Neural cell (in vitro differentiated cells): ENCODE measurements at regions not wholly inside any gene's neighbourhood (a gene's known extent, or its start where the extent isn't known, plus 50 kb on each side); places are given as distances from the start of the nearest gene placed in this dataset.

ENCODE experiments used
- H2AFZ ChIP-seq: fragments of 200-600, 300-800 bp; sonication (generic), shearing (Covaris generic); 2 replicates; pipeline ENCODE4 v1.6.0; 2014; ENCODE audit warnings: low read depth, mild to moderate bottlenecking, antibody characterized with exemption, low read length, moderate library complexity
- H3F3A ChIP-seq: fragments of 200-600 bp; shearing (Covaris generic); 2 replicates; pipeline ENCODE4 v1.6.1; 2016; ENCODE audit warnings: mild to moderate bottlenecking, moderate library complexity, mixed read lengths, antibody characterized with exemption, low read length; ENCODE audit not compliant: insufficient read depth, poor library complexity, severe bottlenecking
- H3K27ac ChIP-seq: fragments of 200-600, 300-800 bp; sonication (generic), shearing (Covaris generic); 2 replicates; pipeline ENCODE4 v1.5.1; 2014; ENCODE audit warnings: mild to moderate bottlenecking, low read length, moderate library complexity
- H3K27me3 ChIP-seq: fragments of 300-800, 200-600 bp; sonication (generic), shearing (Covaris generic); 2 replicates; pipeline ENCODE4 v1.6.0; 2014; ENCODE audit warnings: mild to moderate bottlenecking, low read depth, low read length, moderate library complexity; ENCODE audit not compliant: insufficient read depth
- H3K36me3 ChIP-seq: fragments of 300-800, 200-600 bp; sonication (generic), shearing (Covaris generic); 2 replicates; pipeline ENCODE4 v1.5.1; 2014; ENCODE audit warnings: mild to moderate bottlenecking, antibody characterized with exemption, low read length, moderate library complexity; ENCODE audit not compliant: insufficient read depth
- H3K4me2 ChIP-seq: fragments of 300-800, 200-600 bp; sonication (generic), shearing (Covaris generic); 2 replicates; pipeline ENCODE4 v1.6.0; 2014; ENCODE audit warnings: mild to moderate bottlenecking, low read length
- H3K4me3 ChIP-seq: fragments of 300-800, 200-600 bp; sonication (generic), shearing (Covaris generic); 2 replicates; pipeline ENCODE4 v1.5.1; 2014; ENCODE audit warnings: mild to moderate bottlenecking, low read length, moderate library complexity
- H3K79me2 ChIP-seq: fragments of 200-600 bp; shearing (Covaris generic); replicated peaks from 2 replicates; pipeline ENCODE4 v1.6.0; 2014; ENCODE audit warnings: mild to moderate bottlenecking, low read length, moderate library complexity; ENCODE audit not compliant: insufficient read depth
- H3K9ac ChIP-seq: fragments of 300-800, 200-600 bp; sonication (generic), shearing (Covaris generic); 2 replicates; pipeline ENCODE4 v1.6.1; 2016; ENCODE audit warnings: mild to moderate bottlenecking, low read length, mixed read lengths
- H3K9me2 ChIP-seq: fragments of 200-600 bp; shearing (Covaris generic); 2 replicates; pipeline ENCODE4 v1.6.1; 2016; ENCODE audit warnings: mild to moderate bottlenecking, low read length, mixed read lengths; ENCODE audit not compliant: insufficient read depth
- H3K9me3 ChIP-seq: fragments of 200-600, 300-800 bp; sonication (generic), shearing (Covaris generic); 2 replicates; pipeline ENCODE4 v1.6.1; 2016; ENCODE audit warnings: mild to moderate bottlenecking, mixed run types, low read length, moderate library complexity, mixed read lengths
- H4K20me1 ChIP-seq: fragments of 200-600 bp; shearing (Covaris generic); 2 replicates; pipeline ENCODE4 v1.6.1; 2016; ENCODE audit warnings: mild to moderate bottlenecking, mixed run types; ENCODE audit not compliant: insufficient read depth
- EP300 ChIP-seq: fragments of 450-650 bp; conservative IDR thresholded peaks from 2 replicates; pipeline ENCODE4 v1.6.1; 2014; ENCODE audit warnings: antibody characterized with exemption, mild to moderate bottlenecking, moderate library complexity; ENCODE audit not compliant: poor library complexity, severe bottlenecking
- EZH2 ChIP-seq: fragments of 200-600, 300-800 bp; shearing (Covaris generic), sonication (generic); IDR thresholded peaks from 2 replicates; pipeline ENCODE4 v1.6.1; 2014; ENCODE audit warnings: antibody characterized with exemption, low read length, borderline replicate concordance, mild to moderate bottlenecking; ENCODE audit not compliant: insufficient read depth, poor library complexity, severe bottlenecking
- MXI1 ChIP-seq: fragments of 450-650 bp; conservative IDR thresholded peaks from 2 replicates; pipeline ENCODE4 v1.6.1; 2014; ENCODE audit warnings: antibody characterized with exemption, mild to moderate bottlenecking; ENCODE audit not compliant: poor library complexity, severe bottlenecking
- POLR2AphosphoS5 ChIP-seq: IDR thresholded peaks from 2 replicates; pipeline ENCODE4 v1.6.1; 2012
- RAD21 ChIP-seq: fragments of 450-650 bp; conservative IDR thresholded peaks from 2 replicates; pipeline ENCODE4 v1.6.1; 2014; ENCODE audit warnings: antibody characterized with exemption, mild to moderate bottlenecking, moderate library complexity
- SMC3 ChIP-seq: fragments of 450-650 bp; conservative IDR thresholded peaks from 2 replicates; pipeline ENCODE4 v1.6.1; 2014; ENCODE audit warnings: antibody characterized with exemption, mild to moderate bottlenecking, moderate library complexity; ENCODE audit not compliant: poor library complexity
- TAF1 ChIP-seq: IDR thresholded peaks from 2 replicates; pipeline ENCODE4 v1.6.1; 2012; ENCODE audit warnings: low read depth
- TF ChIP-seq, protein P1 (sequence below): fragments of 450-650 bp; IDR thresholded peaks from 2 replicates; pipeline ENCODE4 v1.5.1; 2014; ENCODE audit warnings: antibody characterized with exemption, mild to moderate bottlenecking, moderate library complexity; ENCODE audit not compliant: poor library complexity, severe bottlenecking
- TF ChIP-seq, protein P2 (sequence below): IDR thresholded peaks from 2 replicates; pipeline ENCODE4 v1.6.1; 2012; ENCODE audit warnings: borderline replicate concordance

GRCh38 chr12:58225203-58225877 is 284.0 kb downstream of the ATP23 start:
- TF ChIP-seq POLR2AphosphoS5, result no peak
- TF ChIP-seq, protein P1, sequence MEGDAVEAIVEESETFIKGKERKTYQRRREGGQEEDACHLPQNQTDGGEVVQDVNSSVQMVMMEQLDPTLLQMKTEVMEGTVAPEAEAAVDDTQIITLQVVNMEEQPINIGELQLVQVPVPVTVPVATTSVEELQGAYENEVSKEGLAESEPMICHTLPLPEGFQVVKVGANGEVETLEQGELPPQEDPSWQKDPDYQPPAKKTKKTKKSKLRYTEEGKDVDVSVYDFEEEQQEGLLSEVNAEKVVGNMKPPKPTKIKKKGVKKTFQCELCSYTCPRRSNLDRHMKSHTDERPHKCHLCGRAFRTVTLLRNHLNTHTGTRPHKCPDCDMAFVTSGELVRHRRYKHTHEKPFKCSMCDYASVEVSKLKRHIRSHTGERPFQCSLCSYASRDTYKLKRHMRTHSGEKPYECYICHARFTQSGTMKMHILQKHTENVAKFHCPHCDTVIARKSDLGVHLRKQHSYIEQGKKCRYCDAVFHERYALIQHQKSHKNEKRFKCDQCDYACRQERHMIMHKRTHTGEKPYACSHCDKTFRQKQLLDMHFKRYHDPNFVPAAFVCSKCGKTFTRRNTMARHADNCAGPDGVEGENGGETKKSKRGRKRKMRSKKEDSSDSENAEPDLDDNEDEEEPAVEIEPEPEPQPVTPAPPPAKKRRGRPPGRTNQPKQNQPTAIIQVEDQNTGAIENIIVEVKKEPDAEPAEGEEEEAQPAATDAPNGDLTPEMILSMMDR, result no peak
- TF ChIP-seq EP300, result no peak
- TF ChIP-seq TAF1, result no peak
- TF ChIP-seq RAD21, result no peak
- no peak for TF ChIP-seq MXI1
- TF ChIP-seq, protein P2, sequence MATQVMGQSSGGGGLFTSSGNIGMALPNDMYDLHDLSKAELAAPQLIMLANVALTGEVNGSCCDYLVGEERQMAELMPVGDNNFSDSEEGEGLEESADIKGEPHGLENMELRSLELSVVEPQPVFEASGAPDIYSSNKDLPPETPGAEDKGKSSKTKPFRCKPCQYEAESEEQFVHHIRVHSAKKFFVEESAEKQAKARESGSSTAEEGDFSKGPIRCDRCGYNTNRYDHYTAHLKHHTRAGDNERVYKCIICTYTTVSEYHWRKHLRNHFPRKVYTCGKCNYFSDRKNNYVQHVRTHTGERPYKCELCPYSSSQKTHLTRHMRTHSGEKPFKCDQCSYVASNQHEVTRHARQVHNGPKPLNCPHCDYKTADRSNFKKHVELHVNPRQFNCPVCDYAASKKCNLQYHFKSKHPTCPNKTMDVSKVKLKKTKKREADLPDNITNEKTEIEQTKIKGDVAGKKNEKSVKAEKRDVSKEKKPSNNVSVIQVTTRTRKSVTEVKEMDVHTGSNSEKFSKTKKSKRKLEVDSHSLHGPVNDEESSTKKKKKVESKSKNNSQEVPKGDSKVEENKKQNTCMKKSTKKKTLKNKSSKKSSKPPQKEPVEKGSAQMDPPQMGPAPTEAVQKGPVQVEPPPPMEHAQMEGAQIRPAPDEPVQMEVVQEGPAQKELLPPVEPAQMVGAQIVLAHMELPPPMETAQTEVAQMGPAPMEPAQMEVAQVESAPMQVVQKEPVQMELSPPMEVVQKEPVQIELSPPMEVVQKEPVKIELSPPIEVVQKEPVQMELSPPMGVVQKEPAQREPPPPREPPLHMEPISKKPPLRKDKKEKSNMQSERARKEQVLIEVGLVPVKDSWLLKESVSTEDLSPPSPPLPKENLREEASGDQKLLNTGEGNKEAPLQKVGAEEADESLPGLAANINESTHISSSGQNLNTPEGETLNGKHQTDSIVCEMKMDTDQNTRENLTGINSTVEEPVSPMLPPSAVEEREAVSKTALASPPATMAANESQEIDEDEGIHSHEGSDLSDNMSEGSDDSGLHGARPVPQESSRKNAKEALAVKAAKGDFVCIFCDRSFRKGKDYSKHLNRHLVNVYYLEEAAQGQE, result no peak
- TF ChIP-seq EZH2, result no peak
- no peak for TF ChIP-seq SMC3
- Histone ChIP-seq H3K9me2 (no peaks in the 10 kb centered on the region), H4K20me1 (no peaks in the 10 kb centered on the region), H3K27ac (no peak overlapping the region), H3F3A (no peaks in the 10 kb centered on the region), H3K79me2 (no peaks in the 10 kb centered on the region), H2AFZ (no peak overlapping the region), H3K9me3 (no peaks in the 10 kb centered on the region), H3K27me3 (no peaks in the 10 kb centered on the region), H3K36me3 (no peaks in the 10 kb centered on the region), H3K9ac (no peak overlapping the region), H3K4me3 (no peak overlapping the region), H3K4me2 (no peak overlapping the region)

DNA sequence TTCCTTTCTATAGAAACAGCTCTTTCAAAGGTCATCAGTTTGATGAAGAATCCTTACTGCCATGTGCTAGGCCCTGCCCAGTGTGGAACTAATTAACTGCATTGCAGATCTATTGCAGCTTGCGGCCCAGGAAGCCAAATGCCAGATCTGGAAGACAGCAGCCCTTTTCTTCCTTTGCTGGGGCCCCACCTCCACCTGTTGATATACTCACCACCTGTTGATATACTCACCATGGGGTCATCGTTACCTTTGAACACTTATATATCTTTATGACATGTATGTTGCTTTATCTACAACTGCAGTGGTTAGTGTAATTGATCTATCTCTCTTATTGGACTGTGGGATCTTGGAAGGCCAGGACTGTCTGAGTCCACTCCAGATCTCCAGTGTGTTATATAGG is 292.5 kb downstream of the ATP23 start:
- Histone ChIP-seq H4K20me1 (no peaks in the 10 kb centered on the region), H2AFZ (no peak overlapping the region), H3K79me2 (no peaks in the 10 kb centered on the region), H3F3A (no peaks in the 10 kb centered on the region), H3K27ac (no peak overlapping the region), H3K36me3 (no peaks in the 10 kb centered on the region), H3K27me3 (no peaks in the 10 kb centered on the region), H3K9ac (no peak overlapping the region), H3K9me2 (no peaks in the 10 kb centered on the region), H3K4me3 (no peak overlapping the region), H3K9me3 (no peaks in the 10 kb centered on the region), H3K4me2 (no peak overlapping the region)
- TF ChIP-seq MXI1 (no peak), EZH2 (no peak), EP300 (no peak), TAF1 (no peak)
